ENCODE measurements at regions not wholly inside any gene's neighbourhood (a gene's known extent, or its start where the extent isn't known, plus 50 kb on each side); places are given as distances from the start of the nearest gene placed in this dataset.

DNA sequence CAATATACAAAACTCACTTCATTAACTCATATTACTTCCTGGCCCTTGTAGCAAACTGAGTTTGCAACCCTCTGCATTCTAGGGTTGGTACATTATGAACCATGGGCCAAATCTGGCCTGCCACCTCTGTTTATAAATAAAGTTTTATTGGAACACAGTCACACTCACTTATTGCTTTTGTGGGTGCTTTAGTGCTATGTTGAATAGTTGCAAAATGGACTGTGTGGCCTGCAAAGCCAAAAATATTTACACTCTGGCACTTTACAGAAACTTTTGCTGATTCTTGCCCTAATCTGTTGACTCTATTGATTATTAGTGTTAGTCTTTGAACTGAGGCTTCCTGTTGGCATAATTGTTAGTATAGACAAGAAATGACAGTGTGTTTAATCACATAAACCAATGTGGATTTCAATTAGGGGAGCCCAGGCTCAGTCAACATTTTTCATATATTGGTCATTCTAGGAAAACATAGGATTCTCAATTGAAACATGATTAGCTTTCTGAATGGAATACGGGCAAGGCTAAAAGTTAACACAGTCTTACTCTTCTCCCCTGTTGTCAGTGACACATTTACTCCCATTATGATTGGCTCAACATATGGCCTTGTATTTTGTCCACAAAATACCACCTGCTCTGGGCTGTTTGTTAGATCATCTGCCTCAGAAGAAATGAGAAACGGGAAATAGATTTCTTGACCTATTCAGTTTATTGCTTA, 241.9 kb upstream of the ZFP64 start:
- no peak for TF ChIP-seq FOXM1 (IDR thresholded peaks at IDR 0.05; ENCODE audit: borderline replicate concordance, low read depth)
- TF ChIP-seq NFIC (IDR thresholded peaks at IDR 0.05), result no peak
- no peak for TF ChIP-seq EP300 (IDR thresholded peaks at IDR 0.05; ENCODE audit: borderline replicate concordance)
- no peak for TF ChIP-seq ZBTB7A (IDR thresholded peaks at IDR 0.05; ENCODE audit: low read depth)
- TF ChIP-seq, protein P1, sequence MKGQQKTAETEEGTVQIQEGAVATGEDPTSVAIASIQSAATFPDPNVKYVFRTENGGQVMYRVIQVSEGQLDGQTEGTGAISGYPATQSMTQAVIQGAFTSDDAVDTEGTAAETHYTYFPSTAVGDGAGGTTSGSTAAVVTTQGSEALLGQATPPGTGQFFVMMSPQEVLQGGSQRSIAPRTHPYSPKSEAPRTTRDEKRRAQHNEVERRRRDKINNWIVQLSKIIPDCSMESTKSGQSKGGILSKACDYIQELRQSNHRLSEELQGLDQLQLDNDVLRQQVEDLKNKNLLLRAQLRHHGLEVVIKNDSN (IDR thresholded peaks at IDR 0.05), result no peak
- no peak for TF ChIP-seq CEBPB (IDR thresholded peaks at IDR 0.05)
- TF ChIP-seq CREB1 (IDR thresholded peaks at IDR 0.05; ENCODE audit: low read depth), result no peak

DNA sequence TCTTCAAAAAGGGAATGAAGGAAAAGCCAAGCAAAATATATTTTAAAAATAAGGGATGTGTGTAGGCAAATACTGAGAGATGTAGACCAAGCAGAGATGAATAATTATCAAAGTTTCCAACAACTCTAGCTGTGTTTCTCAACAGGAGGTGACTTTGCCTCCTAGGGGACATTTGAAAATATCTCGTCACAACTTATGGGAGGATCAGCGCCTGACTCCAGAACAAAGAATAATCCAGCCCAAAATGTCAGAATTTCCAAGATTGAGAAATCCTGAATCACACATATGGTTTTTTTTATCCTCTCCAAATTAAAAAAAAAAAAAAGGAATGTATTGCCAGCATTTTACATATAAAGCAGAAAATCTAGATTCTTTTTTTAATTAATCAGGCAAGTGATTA, 241.2 kb upstream of the ZFP64 start:
- no peak for TF ChIP-seq TAF1 (IDR thresholded peaks at IDR 0.05; ENCODE audit: low read depth)
- TF ChIP-seq EP300 (IDR thresholded peaks at IDR 0.05; ENCODE audit: borderline replicate concordance), result no peak
- TF ChIP-seq, protein P2, sequence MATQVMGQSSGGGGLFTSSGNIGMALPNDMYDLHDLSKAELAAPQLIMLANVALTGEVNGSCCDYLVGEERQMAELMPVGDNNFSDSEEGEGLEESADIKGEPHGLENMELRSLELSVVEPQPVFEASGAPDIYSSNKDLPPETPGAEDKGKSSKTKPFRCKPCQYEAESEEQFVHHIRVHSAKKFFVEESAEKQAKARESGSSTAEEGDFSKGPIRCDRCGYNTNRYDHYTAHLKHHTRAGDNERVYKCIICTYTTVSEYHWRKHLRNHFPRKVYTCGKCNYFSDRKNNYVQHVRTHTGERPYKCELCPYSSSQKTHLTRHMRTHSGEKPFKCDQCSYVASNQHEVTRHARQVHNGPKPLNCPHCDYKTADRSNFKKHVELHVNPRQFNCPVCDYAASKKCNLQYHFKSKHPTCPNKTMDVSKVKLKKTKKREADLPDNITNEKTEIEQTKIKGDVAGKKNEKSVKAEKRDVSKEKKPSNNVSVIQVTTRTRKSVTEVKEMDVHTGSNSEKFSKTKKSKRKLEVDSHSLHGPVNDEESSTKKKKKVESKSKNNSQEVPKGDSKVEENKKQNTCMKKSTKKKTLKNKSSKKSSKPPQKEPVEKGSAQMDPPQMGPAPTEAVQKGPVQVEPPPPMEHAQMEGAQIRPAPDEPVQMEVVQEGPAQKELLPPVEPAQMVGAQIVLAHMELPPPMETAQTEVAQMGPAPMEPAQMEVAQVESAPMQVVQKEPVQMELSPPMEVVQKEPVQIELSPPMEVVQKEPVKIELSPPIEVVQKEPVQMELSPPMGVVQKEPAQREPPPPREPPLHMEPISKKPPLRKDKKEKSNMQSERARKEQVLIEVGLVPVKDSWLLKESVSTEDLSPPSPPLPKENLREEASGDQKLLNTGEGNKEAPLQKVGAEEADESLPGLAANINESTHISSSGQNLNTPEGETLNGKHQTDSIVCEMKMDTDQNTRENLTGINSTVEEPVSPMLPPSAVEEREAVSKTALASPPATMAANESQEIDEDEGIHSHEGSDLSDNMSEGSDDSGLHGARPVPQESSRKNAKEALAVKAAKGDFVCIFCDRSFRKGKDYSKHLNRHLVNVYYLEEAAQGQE (IDR thresholded peaks at IDR 0.05; ENCODE audit: low read depth), result no peak
- no peak for TF ChIP-seq FOXM1 (IDR thresholded peaks at IDR 0.05; ENCODE audit: borderline replicate concordance, low read depth)
- no peak for TF ChIP-seq RAD21 (IDR thresholded peaks at IDR 0.05; ENCODE audit: low read depth)
- TF ChIP-seq TCF12 (IDR thresholded peaks at IDR 0.05; ENCODE audit: low read depth), result no peak
- TF ChIP-seq YY1 (IDR thresholded peaks at IDR 0.05; ENCODE audit: low read depth), result no peak

DNA sequence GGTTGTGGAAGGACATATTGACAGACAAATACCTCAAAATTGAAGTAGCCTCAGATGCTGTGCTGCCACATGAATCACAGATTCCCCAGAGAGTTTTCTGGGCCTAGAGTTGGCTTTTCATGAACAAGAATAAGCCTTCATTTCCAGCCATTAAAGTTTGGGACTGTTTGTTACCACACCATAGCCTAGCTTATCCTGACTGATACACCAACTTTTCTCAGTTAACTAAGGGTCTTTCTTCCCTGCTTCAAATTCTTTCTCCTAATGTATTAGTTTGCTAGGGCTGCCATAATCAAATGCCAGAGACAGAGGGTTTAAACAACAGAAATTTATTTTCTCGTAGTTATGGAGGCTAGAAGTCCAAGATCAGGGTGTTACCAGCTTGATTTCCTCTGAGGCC, 237.4 kb upstream of the ZFP64 start:
- TF ChIP-seq CEBPB (IDR thresholded peaks at IDR 0.05), result no peak
- no peak for TF ChIP-seq TAF1 (IDR thresholded peaks at IDR 0.05; ENCODE audit: low read depth)
- TF ChIP-seq ZBTB7A (IDR thresholded peaks at IDR 0.05; ENCODE audit: low read depth), result no peak
- no peak for TF ChIP-seq YY1 (IDR thresholded peaks at IDR 0.05; ENCODE audit: low read depth)
- TF ChIP-seq TCF12 (IDR thresholded peaks at IDR 0.05; ENCODE audit: low read depth), result no peak
- no peak for TF ChIP-seq FOXM1 (IDR thresholded peaks at IDR 0.05; ENCODE audit: borderline replicate concordance, low read depth)
- TF ChIP-seq NFIC (IDR thresholded peaks at IDR 0.05), result no peak
- TF ChIP-seq RAD21 (IDR thresholded peaks at IDR 0.05; ENCODE audit: low read depth), result no peak
- TF ChIP-seq, protein P1 (IDR thresholded peaks at IDR 0.05), result no peak
- TF ChIP-seq, protein P3, sequence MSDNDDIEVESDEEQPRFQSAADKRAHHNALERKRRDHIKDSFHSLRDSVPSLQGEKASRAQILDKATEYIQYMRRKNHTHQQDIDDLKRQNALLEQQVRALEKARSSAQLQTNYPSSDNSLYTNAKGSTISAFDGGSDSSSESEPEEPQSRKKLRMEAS (IDR thresholded peaks at IDR 0.05), result no peak
- no peak for TF ChIP-seq TEAD4 (IDR thresholded peaks at IDR 0.05)
- TF ChIP-seq, protein P2 (IDR thresholded peaks at IDR 0.05; ENCODE audit: low read depth), result no peak
- no peak for TF ChIP-seq EGR1 (IDR thresholded peaks at IDR 0.05)
- no peak for TF ChIP-seq CREB1 (IDR thresholded peaks at IDR 0.05; ENCODE audit: low read depth)
- TF ChIP-seq EP300 (IDR thresholded peaks at IDR 0.05; ENCODE audit: borderline replicate concordance), result no peak

DNA sequence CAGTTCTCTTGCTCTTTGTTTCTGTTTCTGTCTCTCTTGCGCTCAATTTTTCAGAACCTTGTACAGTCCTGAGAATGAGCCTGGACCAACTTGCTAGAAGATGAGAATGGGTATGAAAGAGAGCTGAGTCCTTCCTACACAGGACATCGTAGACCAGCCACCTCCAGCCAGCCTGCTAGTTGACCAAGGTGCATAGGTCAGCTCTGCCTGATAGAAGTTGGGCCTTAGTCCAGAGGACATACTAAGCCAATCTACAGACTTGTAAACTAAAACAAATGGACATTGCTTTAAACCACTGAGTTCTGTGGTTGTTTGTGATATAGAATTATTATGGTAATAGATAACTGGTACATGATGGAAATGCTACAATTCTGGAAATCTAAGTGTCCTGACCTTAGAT, 236.4 kb upstream of the ZFP64 start:
- no peak for TF ChIP-seq TEAD4 (IDR thresholded peaks at IDR 0.05)

DNA sequence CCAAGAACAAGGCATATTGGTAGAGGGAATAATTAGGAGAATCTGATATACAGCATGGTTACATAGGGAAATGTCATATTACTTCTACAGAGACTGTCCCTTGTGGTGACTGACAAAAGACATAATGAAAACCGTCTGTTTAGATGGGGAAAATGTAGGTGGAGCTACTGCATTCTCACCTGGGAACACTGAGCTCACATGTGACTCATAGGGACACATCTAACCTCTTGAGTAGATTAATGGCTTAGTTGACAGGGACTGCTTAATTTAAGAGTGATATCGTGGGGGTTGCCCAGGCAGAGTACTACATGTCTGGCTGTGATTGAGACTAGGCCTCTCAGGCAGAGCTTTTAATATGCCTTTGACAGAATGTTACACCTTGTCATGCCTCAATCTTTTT, 235.3 kb upstream of the ZFP64 start:
- TF ChIP-seq NFIC (IDR thresholded peaks at IDR 0.05) (no peak), TCF12 (IDR thresholded peaks at IDR 0.05; ENCODE audit: low read depth) (no peak), YY1 (IDR thresholded peaks at IDR 0.05; ENCODE audit: low read depth) (no peak), FOXM1 (IDR thresholded peaks at IDR 0.05; ENCODE audit: borderline replicate concordance, low read depth) (no peak), CREB1 (IDR thresholded peaks at IDR 0.05; ENCODE audit: low read depth) (no peak), ZBTB7A (IDR thresholded peaks at IDR 0.05; ENCODE audit: low read depth) (no peak), EGR1 (IDR thresholded peaks at IDR 0.05) (no peak), RAD21 (IDR thresholded peaks at IDR 0.05; ENCODE audit: low read depth) (no peak), EP300 (IDR thresholded peaks at IDR 0.05; ENCODE audit: borderline replicate concordance) (no peak), TEAD4 (IDR thresholded peaks at IDR 0.05) (no peak)
- TF ChIP-seq, protein P1 (IDR thresholded peaks at IDR 0.05), result no peak
- TF ChIP-seq, protein P3 (IDR thresholded peaks at IDR 0.05), result no peak
- TF ChIP-seq, protein P2 (IDR thresholded peaks at IDR 0.05; ENCODE audit: low read depth), result no peak
